ENCODE measurements at regions not wholly inside any gene's neighbourhood (a gene's known extent, or its start where the extent isn't known, plus 50 kb on each side); places are given as distances from the start of the nearest gene placed in this dataset.

GRCh38 chrX:39856472-39857121, 241.2 kb downstream of the BCOR start:
- TF ChIP-seq CTCF (IDR thresholded peaks at IDR 0.05) (no peak), POLR2A (IDR thresholded peaks at IDR 0.05) (no peak), EP300 (IDR thresholded peaks at IDR 0.05) (no peak)
